ENCODE measurements at regions not wholly inside any gene's neighbourhood (a gene's known extent, or its start where the extent isn't known, plus 50 kb on each side); places are given as distances from the start of the nearest gene placed in this dataset.

GRCh38 chr13:60716313-60716712, 319.3 kb downstream of the TDRD3 start:
- H3K36me3 ChIP-seq (ENCODE audit: control insufficient read depth, insufficient read depth, low read length), result no peaks in the 10 kb centered on the region
- no peaks in the 10 kb centered on the region for H3K9me3 ChIP-seq (ENCODE audit: control insufficient read depth, low read depth, low read length)
- DNase-seq, result no peak
- no peaks in the 10 kb centered on the region for H3K27me3 ChIP-seq (ENCODE audit: control insufficient read depth, insufficient read depth, low read length)
- no peaks in the 10 kb centered on the region for H3K4me1 ChIP-seq (ENCODE audit: control insufficient read depth, insufficient read depth, low read length)
- 60% methylated on average over 1 of the region's 2 CpGs for WGBS (ENCODE audit: insufficient coverage, low lambda C conversion rate)
- H3K4me3 ChIP-seq (ENCODE audit: low read length), result no peak overlapping the region
- no peak overlapping the region for H3K27ac ChIP-seq (ENCODE audit: low read length)

- Histone ChIP-seq H3K4me3 (ENCODE audit: low read length) (no peak overlapping the region), H3K36me3 (ENCODE audit: control insufficient read depth, insufficient read depth, low read length) (no peaks in the 10 kb centered on the region), H3K4me1 (ENCODE audit: control insufficient read depth, insufficient read depth, low read length) (no peaks in the 10 kb centered on the region), H3K27ac (ENCODE audit: low read length) (no peak overlapping the region), H3K27me3 (ENCODE audit: control insufficient read depth, insufficient read depth, low read length) (no peaks in the 10 kb centered on the region), H3K9me3 (ENCODE audit: control insufficient read depth, low read depth, low read length) (no peaks in the 10 kb centered on the region)
- DNase-seq, result no peak
Measured at GRCh38 chr13:60707878-60708277, 310.9 kb downstream of the TDRD3 start.

GRCh38 chr13:60701895-60702294, 304.9 kb downstream of the TDRD3 start:
- Histone ChIP-seq H3K36me3 (ENCODE audit: control insufficient read depth, insufficient read depth, low read length) (no peaks in the 10 kb centered on the region), H3K27ac (ENCODE audit: low read length) (no peak overlapping the region), H3K4me1 (ENCODE audit: control insufficient read depth, insufficient read depth, low read length) (no peaks in the 10 kb centered on the region), H3K9me3 (ENCODE audit: control insufficient read depth, low read depth, low read length) (no peaks in the 10 kb centered on the region), H3K4me3 (ENCODE audit: low read length) (no peak overlapping the region), H3K27me3 (ENCODE audit: control insufficient read depth, insufficient read depth, low read length) (no peaks in the 10 kb centered on the region)
- WGBS (ENCODE audit: insufficient coverage, low lambda C conversion rate), result no CpG with 5 or more reads among the region's 3 CpGs
- DNase-seq, result no peak

- Histone ChIP-seq H3K4me1 (ENCODE audit: control insufficient read depth, insufficient read depth, low read length) (no peaks in the 10 kb centered on the region), H3K27ac (ENCODE audit: low read length) (no peak overlapping the region), H3K36me3 (ENCODE audit: control insufficient read depth, insufficient read depth, low read length) (no peaks in the 10 kb centered on the region), H3K27me3 (ENCODE audit: control insufficient read depth, insufficient read depth, low read length) (no peaks in the 10 kb centered on the region), H3K9me3 (ENCODE audit: control insufficient read depth, low read depth, low read length) (no peaks in the 10 kb centered on the region), H3K4me3 (ENCODE audit: low read length) (no peak overlapping the region)
- 40% methylated on average over 1 of the region's 4 CpGs for WGBS (ENCODE audit: insufficient coverage, low lambda C conversion rate)
- DNase-seq, result no peak
Measured at GRCh38 chr13:60700994-60701393, 304.0 kb downstream of the TDRD3 start.

GRCh38 chr13:60699636-60700035, 302.6 kb downstream of the TDRD3 start:
- Histone ChIP-seq H3K4me1 (ENCODE audit: control insufficient read depth, insufficient read depth, low read length) (no peaks in the 10 kb centered on the region), H3K27me3 (ENCODE audit: control insufficient read depth, insufficient read depth, low read length) (no peaks in the 10 kb centered on the region), H3K36me3 (ENCODE audit: control insufficient read depth, insufficient read depth, low read length) (no peaks in the 10 kb centered on the region), H3K9me3 (ENCODE audit: control insufficient read depth, low read depth, low read length) (no peaks in the 10 kb centered on the region), H3K27ac (ENCODE audit: low read length) (no peak overlapping the region), H3K4me3 (ENCODE audit: low read length) (no peak overlapping the region)
- DNase-seq, result no peak
- WGBS (ENCODE audit: insufficient coverage, low lambda C conversion rate), result no CpG with 5 or more reads among the region's 2 CpGs

GRCh38 chr13:60696602-60697001, 299.6 kb downstream of the TDRD3 start:
- Histone ChIP-seq H3K27ac (ENCODE audit: low read length) (no peak overlapping the region), H3K9me3 (ENCODE audit: control insufficient read depth, low read depth, low read length) (no peaks in the 10 kb centered on the region), H3K4me3 (ENCODE audit: low read length) (no peak overlapping the region), H3K27me3 (ENCODE audit: control insufficient read depth, insufficient read depth, low read length) (no peaks in the 10 kb centered on the region), H3K36me3 (ENCODE audit: control insufficient read depth, insufficient read depth, low read length) (no peaks in the 10 kb centered on the region), H3K4me1 (ENCODE audit: control insufficient read depth, insufficient read depth, low read length) (no peaks in the 10 kb centered on the region)
- no peak for DNase-seq
- WGBS (ENCODE audit: insufficient coverage, low lambda C conversion rate), result 54% methylated on average over 3 of the region's 6 CpGs

GRCh38 chr13:60691268-60691667, 294.2 kb downstream of the TDRD3 start:
- DNase-seq, result no peak
- H3K36me3 ChIP-seq (ENCODE audit: control insufficient read depth, insufficient read depth, low read length), result no peaks in the 10 kb centered on the region
- no peak overlapping the region for H3K27ac ChIP-seq (ENCODE audit: low read length)
- no peaks in the 10 kb centered on the region for H3K27me3 ChIP-seq (ENCODE audit: control insufficient read depth, insufficient read depth, low read length)
- H3K4me1 ChIP-seq (ENCODE audit: control insufficient read depth, insufficient read depth, low read length), result no peaks in the 10 kb centered on the region
- H3K4me3 ChIP-seq (ENCODE audit: low read length), result no peak overlapping the region
- H3K9me3 ChIP-seq (ENCODE audit: control insufficient read depth, low read depth, low read length), result no peaks in the 10 kb centered on the region

- Histone ChIP-seq H3K27me3 (ENCODE audit: control insufficient read depth, insufficient read depth, low read length) (no peaks in the 10 kb centered on the region), H3K36me3 (ENCODE audit: control insufficient read depth, insufficient read depth, low read length) (no peaks in the 10 kb centered on the region), H3K27ac (ENCODE audit: low read length) (no peak overlapping the region), H3K4me3 (ENCODE audit: low read length) (no peak overlapping the region), H3K4me1 (ENCODE audit: control insufficient read depth, insufficient read depth, low read length) (no peaks in the 10 kb centered on the region), H3K9me3 (ENCODE audit: control insufficient read depth, low read depth, low read length) (no peaks in the 10 kb centered on the region)
- no peak for DNase-seq
- no CpG with 5 or more reads among the region's 6 CpGs for WGBS (ENCODE audit: insufficient coverage, low lambda C conversion rate)
Measured at GRCh38 chr13:60690604-60691003, 293.6 kb downstream of the TDRD3 start.

- no peaks in the 10 kb centered on the region for H3K4me1 ChIP-seq (ENCODE audit: control insufficient read depth, insufficient read depth, low read length)
- DNase-seq, result no peak
- H3K36me3 ChIP-seq (ENCODE audit: control insufficient read depth, insufficient read depth, low read length), result no peaks in the 10 kb centered on the region
- H3K9me3 ChIP-seq (ENCODE audit: control insufficient read depth, low read depth, low read length), result no peaks in the 10 kb centered on the region
- H3K4me3 ChIP-seq (ENCODE audit: low read length), result no peak overlapping the region
- no peaks in the 10 kb centered on the region for H3K27me3 ChIP-seq (ENCODE audit: control insufficient read depth, insufficient read depth, low read length)
- H3K27ac ChIP-seq (ENCODE audit: low read length), result no peak overlapping the region
Measured at GRCh38 chr13:60689571-60689970, 292.6 kb downstream of the TDRD3 start.

- WGBS (ENCODE audit: insufficient coverage, low lambda C conversion rate), result 60% methylated on average over 3 of the region's 3 CpGs
- Histone ChIP-seq H3K9me3 (ENCODE audit: control insufficient read depth, low read depth, low read length) (no peaks in the 10 kb centered on the region), H3K4me3 (ENCODE audit: low read length) (no peak overlapping the region), H3K27ac (ENCODE audit: low read length) (no peak overlapping the region), H3K27me3 (ENCODE audit: control insufficient read depth, insufficient read depth, low read length) (no peaks in the 10 kb centered on the region), H3K36me3 (ENCODE audit: control insufficient read depth, insufficient read depth, low read length) (no peaks in the 10 kb centered on the region), H3K4me1 (ENCODE audit: control insufficient read depth, insufficient read depth, low read length) (no peaks in the 10 kb centered on the region)
- no peak for DNase-seq
Measured at GRCh38 chr13:60689076-60689475, 292.1 kb downstream of the TDRD3 start.

- 76% methylated on average over 2 of the region's 5 CpGs for whole genome bisulfite sequencing (ENCODE audit: insufficient coverage, low lambda C conversion rate)
Measured at GRCh38 chr13:60679928-60680694, 283.1 kb downstream of the TDRD3 start.

More at GRCh38 chr13:60679928-60680694, 283.1 kb downstream of the TDRD3 start:
- Histone ChIP-seq H3K27me3 (ENCODE audit: control insufficient read depth, insufficient read depth, low read length) (no peaks in the 10 kb centered on the region), H3K27ac (ENCODE audit: low read length) (no peak overlapping the region), H3K4me1 (ENCODE audit: control insufficient read depth, insufficient read depth, low read length) (no peaks in the 10 kb centered on the region), H3K4me3 (ENCODE audit: low read length) (no peak overlapping the region), H3K9me3 (ENCODE audit: control insufficient read depth, low read depth, low read length) (no peaks in the 10 kb centered on the region), H3K36me3 (ENCODE audit: control insufficient read depth, insufficient read depth, low read length) (no peaks in the 10 kb centered on the region)
- DNase-seq, result no peak
